WTC11 (cell line): ENCODE measurements at regions not wholly inside any gene's neighbourhood (a gene's known extent, or its start where the extent isn't known, plus 50 kb on each side); places are given as distances from the start of the nearest gene placed in this dataset.

Source experiments
- ATAC-seq: fragments of 200-7000 bp; cut with Tn5 transposase; 2 replicates; pipeline ENCODE4 v1.10.0; 2021; ENCODE audit warnings: mild to moderate bottlenecking, moderate library complexity
- CTCF ChIA-PET: fragments of 300-600 bp; sonication (Branson Sonifier 250); formaldehyde crosslinking; loops from one replicate; lab custom pipeline; 2021; ENCODE audit warnings: antibody characterized with exemption; lab: Charles Lee
- POLR2A ChIA-PET: fragments of 350-600 bp; sonication (Branson Sonifier 250); formaldehyde crosslinking; loops from one replicate; lab custom pipeline; 2021; ENCODE audit warnings: antibody characterized with exemption; lab: Charles Lee
- DNase-seq: peaks from one replicate; pipeline ENCODE4 v3.0.0; 2021; ENCODE audit warnings: low spot score
- H3K27ac Mint-ChIP-seq: 2 replicates; pipeline ENCODE4 v1.8.0; 2021; ENCODE audit warnings: mixed read lengths
- H3K27me3 Mint-ChIP-seq: 2 replicates; pipeline ENCODE4 v1.8.0; 2021; ENCODE audit warnings: low read depth, mild to moderate bottlenecking, moderate library complexity, mixed read lengths
- H3K36me3 Mint-ChIP-seq: 2 replicates; pipeline ENCODE4 v1.8.0; 2021; ENCODE audit warnings: mixed read lengths
- H3K4me1 Mint-ChIP-seq: 2 replicates; pipeline ENCODE4 v1.8.0; 2022; ENCODE audit warnings: mixed read lengths
- H3K4me3 Mint-ChIP-seq: 2 replicates; pipeline ENCODE4 v1.8.0; 2021; ENCODE audit warnings: mild to moderate bottlenecking, moderate library complexity, mixed read lengths
- H3K9me3 Mint-ChIP-seq: 2 replicates; pipeline ENCODE4 v1.8.0; 2021; ENCODE audit warnings: mixed read lengths
- AR ChIP-seq: fragments of 250-450 bp; sonication (Bioruptor Pico); IDR thresholded peaks from 2 replicates; pipeline ENCODE4 v1.9.0; 2021; ENCODE audit warnings: mild to moderate bottlenecking
- CDX4 ChIP-seq: fragments of 250-450 bp; sonication (Bioruptor Pico); IDR thresholded peaks from 2 replicates; pipeline ENCODE4 v1.9.0; 2021; ENCODE audit warnings: moderate library complexity, mild to moderate bottlenecking, inconsistent platforms, borderline replicate concordance
- E2F1 ChIP-seq: sonication (generic); formaldehyde crosslinking; IDR thresholded peaks from 2 replicates; pipeline ENCODE4 v1.8.0; 2022; ENCODE audit warnings: mild to moderate bottlenecking, missing genetic modification reagents
- E2F5 ChIP-seq: sonication (generic); formaldehyde crosslinking; IDR thresholded peaks from 2 replicates; pipeline ENCODE4 v1.8.1; 2022; ENCODE audit warnings: mild to moderate bottlenecking, moderate library complexity, missing genetic modification reagents
- FOXP1 ChIP-seq: sonication (generic); formaldehyde crosslinking; IDR thresholded peaks from 2 replicates; pipeline ENCODE4 v1.8.0; 2022; ENCODE audit warnings: missing genetic modification reagents, mild to moderate bottlenecking, moderate library complexity, borderline replicate concordance
- FOXP4 ChIP-seq: sonication (generic); formaldehyde crosslinking; IDR thresholded peaks from 2 replicates; pipeline ENCODE4 v1.8.0; 2022; ENCODE audit warnings: mild to moderate bottlenecking, missing genetic modification reagents
- GTF2I ChIP-seq: fragments of 250-450 bp; sonication (Bioruptor Pico); conservative IDR thresholded peaks from 2 replicates; pipeline ENCODE4 v1.4.0; 2021; ENCODE audit warnings: mild to moderate bottlenecking
- KAT7 ChIP-seq: sonication (generic); formaldehyde crosslinking; IDR thresholded peaks from 2 replicates; pipeline ENCODE4 v1.8.1; 2023; ENCODE audit warnings: missing genetic modification reagents, mild to moderate bottlenecking, borderline replicate concordance
- NFE2L1 ChIP-seq: sonication (generic); formaldehyde crosslinking; IDR thresholded peaks from 2 replicates; pipeline ENCODE4 v1.8.1; 2023; ENCODE audit warnings: missing genetic modification reagents
- NR2C2 ChIP-seq: sonication (generic); formaldehyde crosslinking; IDR thresholded peaks from 2 replicates; pipeline ENCODE4 v1.8.0; 2022; ENCODE audit warnings: mild to moderate bottlenecking, missing genetic modification reagents
- NR3C1 ChIP-seq: sonication (generic); formaldehyde crosslinking; conservative IDR thresholded peaks from 2 replicates; pipeline ENCODE4 v1.8.1; 2023; ENCODE audit warnings: low read depth, mild to moderate bottlenecking, missing genetic modification reagents
- SP1 ChIP-seq: sonication (generic); formaldehyde crosslinking; conservative IDR thresholded peaks from 2 replicates; pipeline ENCODE4 v1.8.1; 2022; ENCODE audit warnings: missing genetic modification reagents
- TEAD1 ChIP-seq: sonication (generic); formaldehyde crosslinking; IDR thresholded peaks from 2 replicates; pipeline ENCODE4 v1.8.0; 2022; ENCODE audit warnings: mild to moderate bottlenecking, missing genetic modification reagents
- ZBTB21 ChIP-seq: sonication (generic); formaldehyde crosslinking; IDR thresholded peaks from 2 replicates; pipeline ENCODE4 v1.8.1; 2023; ENCODE audit warnings: mild to moderate bottlenecking, missing genetic modification reagents, borderline replicate concordance
- ZNF423 ChIP-seq: fragments of 250-450 bp; sonication (Bioruptor Pico); IDR thresholded peaks from 2 replicates; pipeline ENCODE4 v2.1.2; 2022; ENCODE audit warnings: mild to moderate bottlenecking, moderate library complexity
- ZNF425 ChIP-seq: fragments of 250-450 bp; sonication (Bioruptor Pico); conservative IDR thresholded peaks from 2 replicates; pipeline ENCODE4 v1.9.0; 2021; ENCODE audit warnings: mild to moderate bottlenecking

GRCh38 chr1:75993661-75994060 is 61.5 kb upstream of the ASB17 start:
- no peak for DNase-seq
- no peaks in the 10 kb centered on the region for H3K36me3 Mint-ChIP-seq
- ChIA-PET CTCF (no interaction called here), POLR2A (no interaction called here)
- no peak overlapping the region for H3K4me3 Mint-ChIP-seq
- peaks cover 5% of the 10 kb centered on the region; the same call in 1 of the 2 replicates for H3K9me3 Mint-ChIP-seq
- no peak overlapping the region for H3K27ac Mint-ChIP-seq
- H3K4me1 Mint-ChIP-seq, result peaks cover 3% of the 10 kb centered on the region; the same call in 1 of the 2 replicates
- TF ChIP-seq ZNF425 (CRISPR knock-in tag) (no peak), GTF2I (CRISPR knock-in tag) (no peak), ZBTB21 (CRISPR knock-in tag) (no peak), NR3C1 (CRISPR knock-in tag) (no peak), FOXP1 (CRISPR knock-in tag) (no peak), AR (CRISPR knock-in tag) (no peak), CDX4 (CRISPR knock-in tag) (no peak), KAT7 (CRISPR knock-in tag) (no peak), FOXP4 (CRISPR knock-in tag) (no peak), NFE2L1 (CRISPR knock-in tag) (no peak), NR2C2 (no peak), TEAD1 (no peak), ZNF423 (no peak), SP1 (CRISPR knock-in tag) (no peak), E2F5 (CRISPR knock-in tag) (no peak), E2F1 (no peak)
- no peaks in the 10 kb centered on the region for H3K27me3 Mint-ChIP-seq
- ATAC-seq, result no peak

GRCh38 chr1:75996196-75996595 is 64.0 kb upstream of the ASB17 start:
- POLR2A ChIA-PET, result no interaction called here
- no peak for DNase-seq
- Mint-ChIP-seq H3K4me3 (no peak overlapping the region), H3K36me3 (no peaks in the 10 kb centered on the region), H3K27me3 (no peaks in the 10 kb centered on the region; the same call in 1 of the 2 replicates), H3K27ac (no peak overlapping the region), H3K4me1 (peaks cover 3% of the 10 kb centered on the region; the same call in 1 of the 2 replicates), H3K9me3 (peaks cover 15% of the 10 kb centered on the region)
- TF ChIP-seq FOXP4 (CRISPR knock-in tag) (no peak), ZNF425 (CRISPR knock-in tag) (no peak)
- no peak for ATAC-seq
- CTCF ChIA-PET, result interaction anchor here (1.1 kb wide), 1 partner anchor 144 kb away, joined by 3 read pairs; no protein-coding TSS in a partner anchor
